ENCODE measurements at regions not wholly inside any gene's neighbourhood (a gene's known extent, or its start where the extent isn't known, plus 50 kb on each side); places are given as distances from the start of the nearest gene placed in this dataset.
A peak's percentile ranks its signal among the peaks of the same experiment; 100 is the strongest.

DNA sequence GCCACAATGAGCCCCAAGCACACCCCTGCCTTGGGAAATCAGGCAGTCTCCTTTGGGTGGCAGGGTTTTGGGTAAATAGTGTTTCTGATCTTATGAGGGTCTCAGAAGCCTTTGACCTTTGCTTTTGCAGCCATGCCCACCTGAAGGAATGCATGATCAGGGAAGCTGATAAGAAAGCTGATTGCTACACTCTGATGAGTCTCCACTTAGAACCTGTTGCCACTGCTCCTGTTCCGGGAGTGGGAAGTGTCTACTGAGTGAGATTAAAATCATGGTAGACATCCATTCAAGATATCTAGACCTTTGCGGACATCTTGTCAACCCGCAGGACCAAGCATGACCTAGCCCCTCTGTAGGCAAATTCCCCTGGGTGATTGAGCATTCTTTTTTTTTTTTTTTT is 282.6 kb downstream of the SKIDA1 start:
- Histone ChIP-seq H3K27ac (ENCODE audit: low read depth, low read length) (no peak overlapping the region), H3K4me1 (ENCODE audit: control insufficient read depth, insufficient read depth, low read length) (peaks cover 5% of the 10 kb centered on the region), H3K4me3 (ENCODE audit: low read length) (no peak overlapping the region), H3K9me3 (ENCODE audit: control insufficient read depth, low read length) (no peaks in the 10 kb centered on the region), H3K9ac (ENCODE audit: extremely low read depth, low read length, poor library complexity, severe bottlenecking) (no peak overlapping the region), H3K36me3 (ENCODE audit: control insufficient read depth, insufficient read depth, low read length) (no peaks in the 10 kb centered on the region), H3K27me3 (ENCODE audit: control insufficient read depth, insufficient read depth, low read length, poor library complexity, severe bottlenecking) (no peaks in the 10 kb centered on the region)
- peaks cover 2% of the 10 kb centered on the region for H3K9me3 Mint-ChIP-seq
- H3K27me3 Mint-ChIP-seq (ENCODE audit: insufficient read depth) = no peaks in the 10 kb centered on the region
- peaks cover 21% of the 10 kb centered on the region for H3K4me1 Mint-ChIP-seq
- no peak overlapping the region for H3K4me3 Mint-ChIP-seq
- TF ChIP-seq, protein P1, sequence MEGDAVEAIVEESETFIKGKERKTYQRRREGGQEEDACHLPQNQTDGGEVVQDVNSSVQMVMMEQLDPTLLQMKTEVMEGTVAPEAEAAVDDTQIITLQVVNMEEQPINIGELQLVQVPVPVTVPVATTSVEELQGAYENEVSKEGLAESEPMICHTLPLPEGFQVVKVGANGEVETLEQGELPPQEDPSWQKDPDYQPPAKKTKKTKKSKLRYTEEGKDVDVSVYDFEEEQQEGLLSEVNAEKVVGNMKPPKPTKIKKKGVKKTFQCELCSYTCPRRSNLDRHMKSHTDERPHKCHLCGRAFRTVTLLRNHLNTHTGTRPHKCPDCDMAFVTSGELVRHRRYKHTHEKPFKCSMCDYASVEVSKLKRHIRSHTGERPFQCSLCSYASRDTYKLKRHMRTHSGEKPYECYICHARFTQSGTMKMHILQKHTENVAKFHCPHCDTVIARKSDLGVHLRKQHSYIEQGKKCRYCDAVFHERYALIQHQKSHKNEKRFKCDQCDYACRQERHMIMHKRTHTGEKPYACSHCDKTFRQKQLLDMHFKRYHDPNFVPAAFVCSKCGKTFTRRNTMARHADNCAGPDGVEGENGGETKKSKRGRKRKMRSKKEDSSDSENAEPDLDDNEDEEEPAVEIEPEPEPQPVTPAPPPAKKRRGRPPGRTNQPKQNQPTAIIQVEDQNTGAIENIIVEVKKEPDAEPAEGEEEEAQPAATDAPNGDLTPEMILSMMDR (conservative IDR thresholded peaks at IDR 0.05) = no peak
- peak overlapping the region; percentile 79 for H3K27ac Mint-ChIP-seq
- DNase-seq = peak; percentile 24
- WGBS, 2 experiments (ENCODE audit: insufficient coverage in 1 of 2, insufficient read length in 1 of 2) = 90 to 100% methylated on average over 3 of the region's 3 CpGs
- H3K36me3 Mint-ChIP-seq (ENCODE audit: low read depth) = peaks cover 36% of the 10 kb centered on the region

DNA sequence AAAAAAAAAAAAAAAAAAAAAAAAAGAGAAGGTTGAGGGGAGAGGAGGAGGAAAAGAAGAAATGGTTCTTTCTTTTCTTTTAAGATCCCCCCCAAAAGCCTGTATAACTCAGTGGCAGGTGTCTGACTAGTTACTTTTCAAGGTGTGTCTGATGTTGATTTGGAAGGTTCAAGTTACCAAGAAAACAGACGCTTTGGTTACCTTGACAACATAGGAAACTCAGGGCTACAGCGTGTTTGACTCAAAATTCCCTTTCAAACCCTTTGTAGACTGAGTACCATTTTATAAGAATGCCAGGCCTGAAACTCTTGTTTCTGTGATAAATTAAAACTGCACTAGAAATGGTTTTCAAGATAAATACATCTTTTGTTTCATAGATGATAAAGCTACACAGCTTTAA is 286.8 kb downstream of the SKIDA1 start:
- peaks cover 43% of the 10 kb centered on the region for H3K36me3 Mint-ChIP-seq (ENCODE audit: low read depth)
- Histone ChIP-seq H3K36me3 (ENCODE audit: control insufficient read depth, insufficient read depth, low read length) (peaks cover 6% of the 10 kb centered on the region), H3K9me3 (ENCODE audit: control insufficient read depth, low read length) (peaks cover 12% of the 10 kb centered on the region), H3K27ac (ENCODE audit: low read depth, low read length) (no peak overlapping the region), H3K4me1 (ENCODE audit: control insufficient read depth, insufficient read depth, low read length) (peaks cover 5% of the 10 kb centered on the region), H3K9ac (ENCODE audit: extremely low read depth, low read length, poor library complexity, severe bottlenecking) (no peak overlapping the region), H3K27me3 (ENCODE audit: control insufficient read depth, insufficient read depth, low read length, poor library complexity, severe bottlenecking) (no peaks in the 10 kb centered on the region), H3K4me3 (ENCODE audit: low read length) (no peak overlapping the region)
- H3K27me3 Mint-ChIP-seq (ENCODE audit: insufficient read depth) = no peaks in the 10 kb centered on the region
- no peak for DNase-seq
- 89% methylated on average over 2 of the region's 2 CpGs; no CpG with 5 or more reads in 1 of the 2 experiments for WGBS, 2 experiments (ENCODE audit: insufficient coverage in 1 of 2, insufficient read length in 1 of 2)
- no peak overlapping the region for H3K4me3 Mint-ChIP-seq
- TF ChIP-seq, protein P1 (conservative IDR thresholded peaks at IDR 0.05) = no peak
- peak overlapping the region; percentile 69 for H3K27ac Mint-ChIP-seq
- peaks cover 21% of the 10 kb centered on the region for H3K4me1 Mint-ChIP-seq
- H3K9me3 Mint-ChIP-seq = peaks cover 12% of the 10 kb centered on the region

DNA sequence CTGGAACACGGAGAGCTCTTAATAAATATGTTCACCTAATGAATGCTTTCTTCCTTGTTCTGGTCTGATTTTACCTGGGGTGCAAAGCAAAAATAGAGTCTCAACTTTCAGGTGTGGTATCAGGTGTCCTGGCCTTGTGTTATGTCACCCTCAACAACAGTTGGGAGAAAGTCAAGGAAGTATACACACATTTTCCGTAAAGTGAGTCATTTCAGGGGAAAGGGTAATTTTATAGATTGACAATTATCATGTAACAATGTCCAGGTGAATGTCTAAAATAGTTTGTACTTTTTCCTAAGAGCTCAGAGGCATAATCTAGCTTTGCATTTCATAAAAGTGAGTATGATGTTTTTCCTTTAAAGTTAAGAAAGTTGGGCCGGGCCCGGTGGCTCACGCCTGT is 287.4 kb downstream of the SKIDA1 start:
- H3K9me3 ChIP-seq (ENCODE audit: control insufficient read depth, low read length) = peaks cover 14% of the 10 kb centered on the region
- H3K27me3 ChIP-seq (ENCODE audit: control insufficient read depth, insufficient read depth, low read length, poor library complexity, severe bottlenecking) = no peaks in the 10 kb centered on the region
- no peak overlapping the region for H3K4me3 ChIP-seq (ENCODE audit: low read length)
- Mint-ChIP-seq H3K36me3 (ENCODE audit: low read depth) (peaks cover 45% of the 10 kb centered on the region), H3K27me3 (ENCODE audit: insufficient read depth) (no peaks in the 10 kb centered on the region), H3K4me3 (no peak overlapping the region), H3K4me1 (peaks cover 14% of the 10 kb centered on the region), H3K9me3 (peaks cover 14% of the 10 kb centered on the region), H3K27ac (no peak overlapping the region)
- H3K36me3 ChIP-seq (ENCODE audit: control insufficient read depth, insufficient read depth, low read length) = peaks cover 6% of the 10 kb centered on the region
- no peak overlapping the region for H3K9ac ChIP-seq (ENCODE audit: extremely low read depth, low read length, poor library complexity, severe bottlenecking)
- WGBS, 2 experiments (ENCODE audit: insufficient coverage in 1 of 2, insufficient read length in 1 of 2) = 96 to 100% methylated on average over 5 of the region's 5 CpGs
- peaks cover 5% of the 10 kb centered on the region for H3K4me1 ChIP-seq (ENCODE audit: control insufficient read depth, insufficient read depth, low read length)
- no peak for DNase-seq
- TF ChIP-seq, protein P1 (conservative IDR thresholded peaks at IDR 0.05) = no peak
- H3K27ac ChIP-seq (ENCODE audit: low read depth, low read length) = no peak overlapping the region

Data from endodermal cell (in vitro differentiated cells).